Hepatic stellate cell (primary cell): ENCODE measurements at regions not wholly inside any gene's neighbourhood (a gene's known extent, or its start where the extent isn't known, plus 50 kb on each side); places are given as distances from the start of the nearest gene placed in this dataset.

Experiments used
- DNase-seq: peaks from one replicate; pipeline ENCODE4 v3.0.0; 2011; ENCODE audit warnings: low spot score

GRCh38 chr10:125513429-125514182 lies 169.4 kb downstream of the TEX36 start:
- DNase-seq, result no peak

- DNase-seq, result no peak
These were observed 172.0 kb downstream of the TEX36 start for GRCh38 chr10:125510998-125511397.

GRCh38 chr10:125505648-125506047 lies 177.3 kb downstream of the TEX36 start:
- no peak for DNase-seq

GRCh38 chr10:125502276-125502675 lies 180.7 kb downstream of the TEX36 start:
- no peak for DNase-seq

- no peak for DNase-seq
These were observed 187.6 kb downstream of the TEX36 start for GRCh38 chr10:125495386-125495785.

- DNase-seq, result no peak
These were observed 188.2 kb downstream of the TEX36 start for GRCh38 chr10:125494651-125495239.

- no peak for DNase-seq
These were observed 191.6 kb downstream of the TEX36 start for GRCh38 chr10:125491381-125491780.

- no peak for DNase-seq
These were observed 193.2 kb downstream of the TEX36 start for GRCh38 chr10:125489731-125490130.

- no peak for DNase-seq
These were observed 197.3 kb downstream of the TEX36 start for GRCh38 chr10:125485665-125486064.

GRCh38 chr10:125484035-125484732 lies 198.8 kb downstream of the TEX36 start:
- DNase-seq, result no peak

- DNase-seq, result no peak
These were observed 200.3 kb downstream of the TEX36 start for GRCh38 chr10:125482637-125483036.

GRCh38 chr10:125482108-125482507 lies 200.9 kb downstream of the TEX36 start:
- no peak for DNase-seq

GRCh38 chr10:125479059-125479458 lies 203.9 kb downstream of the TEX36 start:
- DNase-seq, result no peak

GRCh38 chr10:125475815-125476214 lies 207.1 kb downstream of the TEX36 start:
- no peak for DNase-seq

- no peak for DNase-seq
These were observed 209.7 kb downstream of the TEX36 start for GRCh38 chr10:125473143-125473793.

- DNase-seq, result no peak
These were observed 210.9 kb downstream of the TEX36 start for GRCh38 chr10:125472010-125472607.

GRCh38 chr10:125468278-125468677 lies 214.7 kb downstream of the TEX36 start:
- no peak for DNase-seq

- no peak for DNase-seq
These were observed 216.3 kb downstream of the TEX36 start for GRCh38 chr10:125466685-125467084.

- DNase-seq, result no peak
These were observed 220.1 kb downstream of the TEX36 start for GRCh38 chr10:125462845-125463244.

- DNase-seq, result no peak
These were observed 222.6 kb downstream of the TEX36 start for GRCh38 chr10:125460326-125460725.

- DNase-seq, result no peak
These were observed 225.6 kb downstream of the TEX36 start for GRCh38 chr10:125457406-125457805.

GRCh38 chr10:125455855-125456254 lies 227.1 kb downstream of the TEX36 start:
- no peak for DNase-seq
